Gastroesophageal sphincter (tissue), 4 donors: ENCODE measurements at regions not wholly inside any gene's neighbourhood (a gene's known extent, or its start where the extent isn't known, plus 50 kb on each side); places are given as distances from the start of the nearest gene placed in this dataset.

ENCODE experiments used
- ATAC-seq: fragments of 150-250 bp; one replicate; pipeline ENCODE4 v1.9.1; 2016; ENCODE audit warnings: mild to moderate bottlenecking, moderate library complexity
- H3K27ac ChIP-seq, 4 donors: fragments of 200-600 bp; sonication (generic) in 3 of 4; 1 replicate in 3 of 4; 2 replicates in 1 of 4; pipeline ENCODE4 v1.5.1; 2016 to 2019
- H3K27me3 ChIP-seq: fragments of 200-600 bp; sonication (generic); one replicate; pipeline ENCODE4 v1.5.1; 2019
- H3K36me3 ChIP-seq, 2 donors: fragments of 200-600 bp; sonication (generic); one replicate each; pipeline ENCODE4 v1.5.1; 2019; ENCODE audit warnings: control low read depth in 1 of 2
- H3K4me1 ChIP-seq, 3 donors: fragments of 200-600 bp; sonication (generic); 1 replicate in 2 of 3; 2 replicates in 1 of 3; pipeline ENCODE4 v1.5.1; 2016 to 2019; ENCODE audit warnings: control low read depth in 2 of 3
- H3K4me3 ChIP-seq, 2 donors: fragments of 200-600 bp; sonication (generic); one replicate each; pipeline ENCODE4 v1.5.1; 2019; ENCODE audit warnings: mild to moderate bottlenecking in 1 of 2, moderate library complexity in 1 of 2
- H3K9me3 ChIP-seq, 3 donors: fragments of 200-600 bp; sonication (generic); one replicate each; pipeline ENCODE4 v1.5.1; 2017 to 2019; ENCODE audit warnings: control low read depth in 2 of 3
- EP300 ChIP-seq: sonication (generic); formaldehyde crosslinking; IDR thresholded peaks from one replicate; pipeline ENCODE4 v1.6.1; 2017; ENCODE audit warnings: antibody characterized with exemption, mild to moderate bottlenecking
- POLR2A ChIP-seq, 2 donors: fragments of 450-650 bp; IDR thresholded peaks; one replicate each; pipeline ENCODE4 v1.6.1; 2017; ENCODE audit warnings: antibody characterized with exemption in 2 of 2, mild to moderate bottlenecking in 2 of 2, moderate library complexity in 1 of 2
- POLR2AphosphoS5 ChIP-seq: sonication (generic); formaldehyde crosslinking; IDR thresholded peaks from one replicate; pipeline ENCODE4 v1.6.1; 2017; ENCODE audit warnings: antibody characterized with exemption
- WGBS, 2 donors: methylation state at CpG; one replicate each; pipeline ENCODE4 v1.1.5; 2018; ENCODE audit warnings: low coverage in 1 of 2; 5-methylcytosine and 5-hydroxymethylcytosine counted together
- TF ChIP-seq, protein P1 (sequence below), 4 experiments: fragments of 200-600 bp in 2 of 4; fragments of 450-650 bp in 2 of 4; sonication (generic) in 1 of 4; IDR thresholded peaks; one replicate each; pipeline ENCODE4 v1.5.1; 2017 to 2019; ENCODE audit warnings: antibody characterized with exemption in 4 of 4, mild to moderate bottlenecking in 2 of 4, moderate library complexity in 2 of 4

DNA sequence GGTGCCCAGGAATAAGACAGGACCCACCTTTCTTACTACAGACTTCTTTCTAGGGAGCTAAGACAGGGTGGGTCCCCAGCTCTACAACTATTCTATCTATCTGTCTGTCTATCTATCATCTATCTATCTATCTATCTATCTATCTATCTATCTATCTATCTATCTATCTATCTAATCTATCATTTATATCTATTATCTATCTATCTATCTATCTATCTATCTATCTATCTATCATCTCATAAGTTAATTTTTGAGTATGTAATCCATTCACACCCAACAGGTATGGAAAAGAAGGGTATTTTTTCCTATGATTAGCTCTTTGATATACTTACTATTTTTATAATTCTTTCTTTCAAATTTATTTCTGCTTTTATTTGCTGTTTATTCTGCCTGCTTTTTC is 55.9 kb downstream of the BAMBI start:
- Histone ChIP-seq H3K9me3 (peaks cover 0 to 9% (median 0%) of the 10 kb centered on the region in 3 donors), H3K4me3 (no peak overlapping the region), H3K27me3 (peaks cover 4% of the 10 kb centered on the region), H3K27ac (no peak overlapping the region), H3K36me3 (no peaks in the 10 kb centered on the region), H3K4me1 (no peaks in the 10 kb centered on the region)
- ATAC-seq = no peak
- TF ChIP-seq POLR2AphosphoS5 (no peak), POLR2A (IDR thresholded peaks at IDR 0.05) (no peak), EP300 (no peak)
- TF ChIP-seq, protein P1, sequence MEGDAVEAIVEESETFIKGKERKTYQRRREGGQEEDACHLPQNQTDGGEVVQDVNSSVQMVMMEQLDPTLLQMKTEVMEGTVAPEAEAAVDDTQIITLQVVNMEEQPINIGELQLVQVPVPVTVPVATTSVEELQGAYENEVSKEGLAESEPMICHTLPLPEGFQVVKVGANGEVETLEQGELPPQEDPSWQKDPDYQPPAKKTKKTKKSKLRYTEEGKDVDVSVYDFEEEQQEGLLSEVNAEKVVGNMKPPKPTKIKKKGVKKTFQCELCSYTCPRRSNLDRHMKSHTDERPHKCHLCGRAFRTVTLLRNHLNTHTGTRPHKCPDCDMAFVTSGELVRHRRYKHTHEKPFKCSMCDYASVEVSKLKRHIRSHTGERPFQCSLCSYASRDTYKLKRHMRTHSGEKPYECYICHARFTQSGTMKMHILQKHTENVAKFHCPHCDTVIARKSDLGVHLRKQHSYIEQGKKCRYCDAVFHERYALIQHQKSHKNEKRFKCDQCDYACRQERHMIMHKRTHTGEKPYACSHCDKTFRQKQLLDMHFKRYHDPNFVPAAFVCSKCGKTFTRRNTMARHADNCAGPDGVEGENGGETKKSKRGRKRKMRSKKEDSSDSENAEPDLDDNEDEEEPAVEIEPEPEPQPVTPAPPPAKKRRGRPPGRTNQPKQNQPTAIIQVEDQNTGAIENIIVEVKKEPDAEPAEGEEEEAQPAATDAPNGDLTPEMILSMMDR (IDR thresholded peaks at IDR 0.05) = no peak

DNA sequence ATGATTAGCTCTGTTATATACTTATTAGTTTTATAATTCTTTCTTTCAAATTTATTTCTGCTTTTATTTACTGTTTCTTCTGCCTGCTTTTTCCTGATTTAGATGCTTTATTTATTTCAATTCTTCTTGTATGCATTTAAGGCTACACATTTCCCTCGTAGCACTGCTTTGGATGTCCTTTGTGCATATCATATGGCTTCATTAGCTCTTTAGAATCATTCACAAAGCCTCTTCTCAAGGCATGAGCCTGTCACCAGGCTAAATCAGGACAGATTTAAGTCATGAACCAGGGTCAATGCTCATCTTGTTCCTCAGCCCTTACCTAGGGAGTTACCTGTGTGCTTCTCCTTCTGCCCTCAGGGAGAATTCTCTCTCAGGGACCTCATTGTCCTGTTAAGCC is 56.3 kb downstream of the BAMBI start:
- 91 to 100% methylated on average over 1 of the region's 1 CpG for WGBS, 2 donors
- no peak for ATAC-seq
- H3K4me1 ChIP-seq = no peaks in the 10 kb centered on the region
- TF ChIP-seq EP300 = no peak
- no peak for TF ChIP-seq POLR2A (IDR thresholded peaks at IDR 0.05)
- no peak for TF ChIP-seq POLR2AphosphoS5
- TF ChIP-seq, protein P1 (IDR thresholded peaks at IDR 0.05) = no peak
- H3K27me3 ChIP-seq = peaks cover 5% of the 10 kb centered on the region
- no peaks in the 10 kb centered on the region for H3K36me3 ChIP-seq
- no peak overlapping the region for H3K4me3 ChIP-seq
- H3K9me3 ChIP-seq = peaks cover 0 to 9% (median 0%) of the 10 kb centered on the region in 3 donors
- H3K27ac ChIP-seq = no peak overlapping the region

DNA sequence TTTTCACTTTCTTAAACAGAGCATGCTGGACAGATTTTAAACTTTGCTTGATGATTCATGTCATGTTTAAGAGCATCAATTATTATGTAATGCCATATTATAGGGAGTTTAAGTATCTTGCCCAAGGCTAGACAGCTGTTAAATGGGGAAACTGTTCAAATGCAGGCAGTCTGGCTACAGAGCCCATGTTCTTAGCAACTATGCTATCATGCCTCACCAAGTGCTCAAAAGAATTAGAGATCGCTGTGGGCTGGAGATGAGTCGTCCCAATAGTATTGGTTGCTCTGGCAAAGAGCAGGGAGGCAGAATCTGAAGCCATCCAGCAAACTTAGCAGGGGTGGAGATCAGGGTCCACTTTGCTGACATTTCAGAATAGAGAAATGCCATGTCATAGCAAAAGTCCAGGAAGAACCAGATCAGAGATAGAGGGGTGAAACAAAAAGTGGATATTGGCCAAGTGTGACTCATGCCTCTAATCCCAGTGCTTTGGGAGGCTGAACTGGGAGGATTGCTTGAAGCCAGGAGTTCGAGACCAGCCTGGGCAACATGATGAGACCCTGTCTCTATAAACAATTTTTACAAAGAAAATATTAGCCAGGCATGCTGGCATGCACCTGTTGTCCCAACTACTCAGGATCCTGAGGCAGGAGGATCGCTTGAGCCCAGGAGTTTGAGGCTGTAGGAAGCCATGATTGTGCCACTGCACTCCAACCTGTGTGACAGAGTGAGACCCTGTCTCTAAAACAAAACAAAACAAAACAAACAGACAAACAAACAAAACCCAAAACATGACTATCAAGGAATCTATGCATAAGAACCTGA is 57.8 kb downstream of the BAMBI start:
- no peak overlapping the region for H3K27ac ChIP-seq
- peaks cover 0 to 9% (median 0%) of the 10 kb centered on the region in 3 donors for H3K9me3 ChIP-seq
- WGBS, 2 donors = 49 to 74% methylated on average over 3 to 4 of the region's 4 CpGs
- TF ChIP-seq EP300 (no peak), POLR2AphosphoS5 (no peak), POLR2A (IDR thresholded peaks at IDR 0.05) (no peak)
- TF ChIP-seq, protein P1 (IDR thresholded peaks at IDR 0.05) = no peak
- no peak overlapping the region for H3K4me3 ChIP-seq
- peak; percentile 85 for ATAC-seq
- no peaks in the 10 kb centered on the region for H3K4me1 ChIP-seq
- H3K27me3 ChIP-seq = peaks cover 5% of the 10 kb centered on the region
- H3K36me3 ChIP-seq = no peaks in the 10 kb centered on the region

DNA sequence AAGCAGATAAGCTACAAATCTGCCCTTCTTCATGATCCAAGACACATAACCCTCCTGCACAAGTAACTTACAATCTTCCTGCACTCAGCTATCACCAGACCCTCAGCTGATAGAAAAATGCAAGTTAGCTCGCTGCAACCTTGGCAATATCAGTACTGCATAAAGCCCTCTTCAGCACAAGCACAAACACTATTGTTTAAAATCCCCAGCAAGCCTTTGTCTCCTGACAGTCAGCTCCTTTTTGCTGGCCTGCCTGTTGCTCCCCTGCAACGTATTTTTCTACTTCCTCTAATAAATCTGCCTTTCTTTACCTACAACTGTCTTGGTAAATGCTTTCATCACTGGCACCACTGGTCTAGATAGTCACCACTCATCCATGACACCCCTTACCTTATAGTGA is 59.8 kb downstream of the BAMBI start:
- peaks cover 15% of the 10 kb centered on the region for H3K27me3 ChIP-seq
- peaks cover 0 to 9% (median 0%) of the 10 kb centered on the region in 3 donors for H3K9me3 ChIP-seq
- WGBS, 2 donors = 66 to 68% methylated on average over 2 of the region's 2 CpGs

More for the DNA sequence above, 59.8 kb downstream of the BAMBI start:
- no peak overlapping the region for H3K27ac ChIP-seq
- TF ChIP-seq EP300 (no peak), POLR2A (IDR thresholded peaks at IDR 0.05) (no peak), POLR2AphosphoS5 (no peak)
- TF ChIP-seq, protein P1 (IDR thresholded peaks at IDR 0.05) = no peak
- no peak for ATAC-seq
- no peaks in the 10 kb centered on the region for H3K36me3 ChIP-seq
- no peaks in the 10 kb centered on the region for H3K4me1 ChIP-seq
- no peak overlapping the region for H3K4me3 ChIP-seq
